H1 (cell line): ENCODE measurements at regions not wholly inside any gene's neighbourhood (a gene's known extent, or its start where the extent isn't known, plus 50 kb on each side); places are given as distances from the start of the nearest gene placed in this dataset.

Experiments
- CTCF ChIA-PET: fragments of 300-600 bp; sonication (Branson Sonifier 250); formaldehyde crosslinking; loops from one replicate; lab custom pipeline; 2021; ENCODE audit not compliant: partially characterized antibody; lab: Charles Lee
- POLR2A ChIA-PET: fragments of 300-600 bp; sonication (Branson Sonifier 250); formaldehyde crosslinking; loops from one replicate; lab custom pipeline; 2021; ENCODE audit warnings: inconsistent platforms; ENCODE audit not compliant: partially characterized antibody; lab: Charles Lee
- DNase-seq, 2 experiments: peaks; one replicate each; pipeline versions ENCODE4 v3.0.0 to v3.0.0-alpha.2; 2010 to 2022; ENCODE audit warnings: low spot score in 2 of 2, low read depth in 1 of 2, mixed read lengths in 1 of 2
- FAIRE-seq: peaks from 2 replicates; lab custom pipeline; 2011; peaks lifted over from hg19 to GRCh38; lab: Jason Lieb, UNC
- H2AFZ ChIP-seq: 2 replicates; pipeline ENCODE4 v1.8.1; 2012; ENCODE audit warnings: low read length, inconsistent platforms
- H2AK5ac ChIP-seq: 2 replicates; pipeline ENCODE4 v1.6.1; 2013; ENCODE audit warnings: low read depth, low read length
- H2BK120ac ChIP-seq: replicated peaks from 2 replicates; pipeline ENCODE3; 2013; ENCODE audit warnings: low read depth, low read length, inconsistent platforms
- H2BK12ac ChIP-seq: 2 replicates; pipeline ENCODE4 v1.6.1; 2013; ENCODE audit warnings: low read depth, low read length
- H2BK15ac ChIP-seq: 2 replicates; pipeline ENCODE4 v1.6.1; 2013; ENCODE audit warnings: low read length
- H2BK20ac ChIP-seq: 2 replicates; pipeline ENCODE4 v1.6.1; 2013; ENCODE audit warnings: low read length
- H2BK5ac ChIP-seq: 2 replicates; pipeline ENCODE4 v1.6.1; 2013; ENCODE audit warnings: low read depth, low read length
- H3K14ac ChIP-seq: 2 replicates; pipeline ENCODE4 v1.6.1; 2013; ENCODE audit warnings: inconsistent platforms; ENCODE audit not compliant: insufficient read length
- H3K18ac ChIP-seq: 2 replicates; pipeline ENCODE4 v1.6.1; 2013; ENCODE audit warnings: low read length; ENCODE audit errors: extremely low read depth
- H3K23ac ChIP-seq: 2 replicates; pipeline ENCODE4 v1.6.1; 2013; ENCODE audit warnings: inconsistent platforms; ENCODE audit not compliant: insufficient read length
- H3K23me2 ChIP-seq: 2 replicates; pipeline ENCODE4 v1.6.1; 2013; ENCODE audit warnings: low read depth, low read length
- H3K27ac ChIP-seq: 2 replicates; pipeline ENCODE4 v1.6.1; 2011; ENCODE audit warnings: low read depth, low read length, inconsistent platforms
- H3K27me3 ChIP-seq, 4 experiments: replicated peaks in 1 of 4; 1 replicate in 1 of 4; 2 replicates in 3 of 4; pipeline versions ENCODE4 v1.6.1 to v1.8.1; 2011 to 2013; ENCODE audit warnings: low read length in 3 of 4, mild to moderate bottlenecking in 3 of 4, inconsistent platforms in 2 of 4, mixed read lengths in 2 of 4, moderate library complexity in 1 of 4; ENCODE audit not compliant: control insufficient read depth in 3 of 4, insufficient read depth in 3 of 4; ENCODE audit errors: extremely low read depth in 1 of 4
- H3K36me3 ChIP-seq, 4 experiments: 2 replicates each; pipeline versions ENCODE4 v1.6.1 to v1.8.1; 2011 to 2013; ENCODE audit warnings: mild to moderate bottlenecking in 4 of 4, low read length in 3 of 4, moderate library complexity in 2 of 4, control low read depth in 1 of 4, inconsistent platforms in 1 of 4; ENCODE audit not compliant: insufficient read depth in 4 of 4, control insufficient read depth in 2 of 4
- H3K4ac ChIP-seq: replicated peaks from 2 replicates; pipeline ENCODE3; 2013; ENCODE audit warnings: low read length, low read depth, mixed read lengths, inconsistent platforms; ENCODE audit not compliant: insufficient read length
- H3K4me1 ChIP-seq, 4 experiments: replicated peaks in 1 of 4; 1 replicate in 1 of 4; 2 replicates in 3 of 4; pipeline versions ENCODE4 v1.6.1 to v1.8.1; 2011 to 2013; ENCODE audit warnings: low read length in 3 of 4, inconsistent platforms in 2 of 4, mixed read lengths in 1 of 4; ENCODE audit not compliant: insufficient read depth in 4 of 4, control insufficient read depth in 3 of 4
- H3K4me2 ChIP-seq, 2 experiments: 2 replicates each; pipeline versions ENCODE4 v1.6.1 to v1.8.1; 2011 to 2013; ENCODE audit warnings: low read depth in 2 of 2, low read length in 2 of 2, control low read depth in 1 of 2, inconsistent platforms in 1 of 2, mild to moderate bottlenecking in 1 of 2; ENCODE audit not compliant: insufficient read depth in 1 of 2
- H3K4me3 ChIP-seq, 4 experiments: fragments of 200-600, 300-600 bp in 1 of 4; sonication (generic), shearing (Covaris generic), sonication (Bioruptor Twin) in 1 of 4; 2 replicates each; pipeline versions ENCODE4 v1.5.1 to v1.8.1; 2011 to 2016; ENCODE audit warnings: low read length in 4 of 4, low read depth in 3 of 4, control low read depth in 2 of 4, inconsistent platforms in 2 of 4, mild to moderate bottlenecking in 2 of 4, mixed read lengths in 1 of 4, moderate library complexity in 1 of 4; ENCODE audit not compliant: insufficient read depth in 2 of 4; ENCODE audit errors: extremely low read depth in 1 of 4
- H3K56ac ChIP-seq: replicated peaks from 2 replicates; pipeline ENCODE3; 2013; ENCODE audit warnings: low read depth, mild to moderate bottlenecking, mixed read lengths, low read length, inconsistent platforms; ENCODE audit not compliant: insufficient read length
- H3K79me1 ChIP-seq: 2 replicates; pipeline ENCODE4 v1.6.1; 2013; ENCODE audit warnings: low read depth, low read length, control low read depth
- H3K79me2 ChIP-seq, 2 experiments: 2 replicates each; pipeline versions ENCODE4 v1.6.1 to v1.8.1; 2012 to 2013; ENCODE audit warnings: low read length in 2 of 2, mild to moderate bottlenecking in 2 of 2, inconsistent platforms in 1 of 2; ENCODE audit not compliant: insufficient read depth in 2 of 2, control insufficient read depth in 1 of 2
- H3K9ac ChIP-seq, 4 experiments: replicated peaks in 1 of 4; 1 replicate in 1 of 4; 2 replicates in 3 of 4; pipeline versions ENCODE4 v1.6.1 to v1.8.1; 2011 to 2013; ENCODE audit warnings: low read depth in 3 of 4, low read length in 3 of 4, control low read depth in 2 of 4, mild to moderate bottlenecking in 2 of 4, moderate library complexity in 2 of 4, inconsistent platforms in 1 of 4; ENCODE audit errors: extremely low read depth in 1 of 4
- H3K9me3 ChIP-seq, 2 experiments: 2 replicates each; pipeline versions ENCODE4 v1.6.1 to v1.8.1; 2012 to 2013; ENCODE audit warnings: mild to moderate bottlenecking in 2 of 2, moderate library complexity in 2 of 2, control low read depth in 1 of 2, inconsistent platforms in 1 of 2, low read depth in 1 of 2, low read length in 1 of 2, mixed read lengths in 1 of 2; ENCODE audit not compliant: insufficient read depth in 2 of 2
- H4K20me1 ChIP-seq, 2 experiments: replicated peaks in 1 of 2; 2 replicates each; pipeline versions ENCODE3 to v1.8.1; 2011 to 2013; ENCODE audit warnings: inconsistent platforms in 2 of 2, low read length in 2 of 2, mild to moderate bottlenecking in 1 of 2; ENCODE audit not compliant: insufficient read depth in 2 of 2, control insufficient read depth in 1 of 2
- H4K5ac ChIP-seq: 2 replicates; pipeline ENCODE4 v1.6.1; 2013; ENCODE audit warnings: low read length, low read depth, mixed read lengths, inconsistent platforms; ENCODE audit not compliant: insufficient read length
- H4K8ac ChIP-seq: 2 replicates; pipeline ENCODE4 v1.8.0; 2013; ENCODE audit warnings: mild to moderate bottlenecking, moderate library complexity, low read length, inconsistent platforms; ENCODE audit not compliant: insufficient read depth; ENCODE audit errors: extremely low read depth
- H4K91ac ChIP-seq: replicated peaks from 2 replicates; pipeline ENCODE3; 2013; ENCODE audit warnings: low read length, mixed read lengths, inconsistent platforms; ENCODE audit not compliant: insufficient read length
- EP300 ChIP-seq, 2 experiments: IDR thresholded peaks; 1 replicate in 1 of 2; 2 replicates in 1 of 2; pipeline ENCODE4 v1.6.1; 2011 to 2012; ENCODE audit warnings: low read depth in 2 of 2, low read length in 2 of 2, mild to moderate bottlenecking in 2 of 2, borderline replicate concordance in 1 of 2, inconsistent platforms in 1 of 2, moderate library complexity in 1 of 2
- GTF2F1 ChIP-seq: IDR thresholded peaks from 2 replicates; pipeline ENCODE4 v1.6.1; 2012; ENCODE audit warnings: low read depth, low read length, improper control_type of control experiment, borderline replicate concordance
- RNF2 ChIP-seq: fragments of 200-900, 300-1000 bp; sonication (generic); IDR thresholded peaks from 2 replicates; pipeline ENCODE4 v1.7.1; 2016; ENCODE audit warnings: borderline replicate concordance, low read depth, mild to moderate bottlenecking, antibody characterized with exemption, low read length; ENCODE audit not compliant: poor library complexity, severe bottlenecking; ENCODE audit errors: missing control alignments
- TAF7 ChIP-seq: optimal IDR thresholded peaks from 2 replicates; pipeline ENCODE3; 2011; ENCODE audit warnings: low read depth, mild to moderate bottlenecking, inconsistent platforms, low read length, moderate library complexity, borderline replicate concordance
- TEAD4 ChIP-seq: IDR thresholded peaks from 2 replicates; pipeline ENCODE4 v1.6.1; 2012; ENCODE audit warnings: low read depth, low read length, inconsistent platforms, mixed read lengths
- WGBS, 2 experiments: shearing (Covaris generic) in 1 of 2; methylation state at CpG; one replicate each; pipeline versions ENCODE4 v1.1.6 to v1.1.7; 2013 to 2015; ENCODE audit warnings: low lambda C conversion rate in 2 of 2, mixed read lengths in 2 of 2, inconsistent platforms in 1 of 2, low coverage in 1 of 2, missing lambda C conversion rate in 1 of 2; ENCODE audit not compliant: insufficient replicate concordance in 2 of 2, insufficient coverage in 1 of 2, insufficient read length in 1 of 2; ENCODE audit errors: extremely low coverage in 1 of 2, missing lambda C conversion rate in 1 of 2; 5-methylcytosine and 5-hydroxymethylcytosine counted together
- TF ChIP-seq, protein P1 (sequence below): IDR thresholded peaks from 2 replicates; pipeline ENCODE4 v1.6.1; 2012; ENCODE audit warnings: low read length, inconsistent platforms

DNA sequence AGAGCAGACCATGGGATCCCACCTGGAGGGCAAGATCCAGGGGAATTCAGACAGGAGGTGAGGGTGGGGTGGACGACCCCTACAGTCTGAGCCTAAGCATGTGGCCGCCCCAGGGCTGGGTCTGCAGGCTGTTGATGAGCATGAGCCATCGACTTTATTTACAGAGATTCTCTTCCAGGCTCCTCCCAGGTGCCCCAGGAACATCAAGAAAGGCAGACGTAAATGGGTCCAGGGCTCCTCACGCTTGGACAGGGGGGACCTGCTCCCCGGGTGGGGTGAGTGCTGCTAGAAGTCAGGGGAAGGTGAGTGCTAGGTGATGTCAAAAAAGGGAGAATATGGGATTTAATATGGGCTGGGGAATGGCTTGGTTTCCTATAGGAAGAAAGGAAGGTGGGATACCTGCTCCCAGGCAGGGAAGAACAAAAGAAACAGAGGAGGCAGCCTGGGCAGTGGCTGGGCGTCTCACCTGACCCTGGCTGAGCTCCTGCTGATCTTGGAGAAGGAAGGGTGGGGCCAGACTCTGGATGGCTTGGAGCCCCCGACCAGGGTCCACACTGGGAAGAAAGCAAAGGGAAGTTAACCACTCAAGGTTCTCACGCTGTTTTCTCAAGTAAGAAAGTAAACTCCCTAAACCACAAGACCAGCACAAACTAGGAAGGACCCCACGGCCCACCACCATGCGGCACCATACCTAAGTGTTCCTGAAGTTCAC is 162.1 kb upstream of the SHH start:
- no peaks in the 10 kb centered on the region for H3K23me2 ChIP-seq
- DNase-seq (no peak), FAIRE-seq (no peak)
- H3K4me1 ChIP-seq = no peaks in the 10 kb centered on the region; a peak in 1 of 7 replicates
- ChIA-PET CTCF (no interaction called here), POLR2A (no interaction called here)
- H2AFZ ChIP-seq = no peak overlapping the region
- H3K14ac ChIP-seq = no peak overlapping the region
- H2BK12ac ChIP-seq = no peak overlapping the region
- H3K56ac ChIP-seq = no peak overlapping the region
- no peak overlapping the region for H2AK5ac ChIP-seq
- H4K91ac ChIP-seq = no peak overlapping the region
- 86% methylated on average over 10 of the region's 11 CpGs; no CpG with 5 or more reads in 1 of the 2 experiments for WGBS, 2 experiments
- H3K79me2 ChIP-seq = no peaks in the 10 kb centered on the region
- H2BK20ac ChIP-seq = no peak overlapping the region
- no peaks in the 10 kb centered on the region for H4K20me1 ChIP-seq
- no peak overlapping the region for H2BK120ac ChIP-seq
- H3K36me3 ChIP-seq = no peaks in the 10 kb centered on the region
- no peak overlapping the region; the same call in 1 of the 2 replicates for H4K8ac ChIP-seq
- no peak overlapping the region for H3K4me2 ChIP-seq
- no peak overlapping the region for H3K23ac ChIP-seq
- H3K27ac ChIP-seq = no peak overlapping the region
- H2BK5ac ChIP-seq = no peak overlapping the region
- H3K9ac ChIP-seq = no peak overlapping the region
- H3K18ac ChIP-seq = no peak overlapping the region
- TF ChIP-seq GTF2F1 = no peak
- no peak for TF ChIP-seq EP300 (IDR thresholded peaks at IDR 0.05; ENCODE audit: borderline replicate concordance in 1 of 2, low read depth in 2 of 2, low read length in 2 of 2)
- no peak for TF ChIP-seq TEAD4
- no peak for TF ChIP-seq TAF7
- no peak for TF ChIP-seq RNF2
- TF ChIP-seq, protein P1, sequence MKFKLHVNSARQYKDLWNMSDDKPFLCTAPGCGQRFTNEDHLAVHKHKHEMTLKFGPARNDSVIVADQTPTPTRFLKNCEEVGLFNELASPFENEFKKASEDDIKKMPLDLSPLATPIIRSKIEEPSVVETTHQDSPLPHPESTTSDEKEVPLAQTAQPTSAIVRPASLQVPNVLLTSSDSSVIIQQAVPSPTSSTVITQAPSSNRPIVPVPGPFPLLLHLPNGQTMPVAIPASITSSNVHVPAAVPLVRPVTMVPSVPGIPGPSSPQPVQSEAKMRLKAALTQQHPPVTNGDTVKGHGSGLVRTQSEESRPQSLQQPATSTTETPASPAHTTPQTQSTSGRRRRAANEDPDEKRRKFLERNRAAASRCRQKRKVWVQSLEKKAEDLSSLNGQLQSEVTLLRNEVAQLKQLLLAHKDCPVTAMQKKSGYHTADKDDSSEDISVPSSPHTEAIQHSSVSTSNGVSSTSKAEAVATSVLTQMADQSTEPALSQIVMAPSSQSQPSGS = no peak
- TF ChIP-seq, all 59 proteins: peak for 0
- H3K9me3 ChIP-seq = no peaks in the 10 kb centered on the region
- H3K4ac ChIP-seq = no peak overlapping the region
- no peak overlapping the region for H2BK15ac ChIP-seq
- H3K79me1 ChIP-seq = no peaks in the 10 kb centered on the region
- H3K4me3 ChIP-seq = no peak overlapping the region
- H4K5ac ChIP-seq = no peak overlapping the region
- no peaks in the 10 kb centered on the region for H3K27me3 ChIP-seq
